ENCODE measurements at regions not wholly inside any gene's neighbourhood (a gene's known extent, or its start where the extent isn't known, plus 50 kb on each side); places are given as distances from the start of the nearest gene placed in this dataset.

GRCh38 chr1:232555494-232556210, 74.3 kb downstream of the SIPA1L2 start:
- H3K36me3 ChIP-seq, result no peaks in the 10 kb centered on the region
- no peak overlapping the region for H3K4me3 ChIP-seq (replicated peaks in 1 of 3)
- intact Hi-C loops (cut with DNase I), result no loop called here
- no peak for TF ChIP-seq CTCF (IDR thresholded peaks at IDR 0.05)
- peaks cover 0 to 24% of the 10 kb centered on the region in 2 donors for H3K4me1 ChIP-seq
- WGBS, 2 donors, result 83 to 89% methylated on average over 2 of the region's 2 CpGs
- no peaks in the 10 kb centered on the region for H3K9me3 ChIP-seq
- DNase-seq, result no peak
- H3K27me3 ChIP-seq, result no peaks in the 10 kb centered on the region
- H3K27ac ChIP-seq, result no peak overlapping the region

GRCh38 chr1:232554409-232554808, 75.5 kb downstream of the SIPA1L2 start:
- Histone ChIP-seq H3K4me3 (replicated peaks in 1 of 3) (no peak overlapping the region), H3K27me3 (no peaks in the 10 kb centered on the region), H3K27ac (no peak overlapping the region), H3K36me3 (no peaks in the 10 kb centered on the region), H3K9me3 (no peaks in the 10 kb centered on the region), H3K4me1 (peaks cover 0 to 24% of the 10 kb centered on the region in 2 donors)
- WGBS, 2 donors, result 68 to 71% methylated on average over 6 of the region's 6 CpGs
- no peak for TF ChIP-seq POLR2A (IDR thresholded peaks at IDR 0.05)
- no peak for TF ChIP-seq CTCF (IDR thresholded peaks at IDR 0.05)
- no peak for DNase-seq
- intact Hi-C loops (cut with DNase I), result no loop called here

GRCh38 chr1:232553809-232554208, 76.1 kb downstream of the SIPA1L2 start:
- Histone ChIP-seq H3K27me3 (no peaks in the 10 kb centered on the region), H3K4me3 (replicated peaks in 1 of 3) (no peak overlapping the region), H3K27ac (no peak overlapping the region), H3K9me3 (no peaks in the 10 kb centered on the region), H3K36me3 (no peaks in the 10 kb centered on the region), H3K4me1 (peaks cover 0 to 24% of the 10 kb centered on the region in 2 donors)
- intact Hi-C loops (cut with DNase I), result no loop called here
- TF ChIP-seq POLR2A (IDR thresholded peaks at IDR 0.05), result no peak
- no peak for TF ChIP-seq CTCF (IDR thresholded peaks at IDR 0.05)
- DNase-seq, result no peak

- Histone ChIP-seq H3K27ac (no peak overlapping the region), H3K9me3 (no peaks in the 10 kb centered on the region), H3K4me1 (peaks cover 0 to 24% of the 10 kb centered on the region in 2 donors), H3K4me3 (replicated peaks in 1 of 3) (no peak overlapping the region), H3K36me3 (no peaks in the 10 kb centered on the region), H3K27me3 (no peaks in the 10 kb centered on the region)
- WGBS, 2 donors, result 71 to 75% methylated on average over 12 of the region's 12 CpGs
- DNase-seq, result peak; percentile 20 to 33
- TF ChIP-seq CTCF (IDR thresholded peaks at IDR 0.05) (no peak), POLR2A (IDR thresholded peaks at IDR 0.05) (no peak)
- intact Hi-C loops (cut with DNase I), result no loop called here
These were observed 76.7 kb downstream of the SIPA1L2 start for GRCh38 chr1:232553050-232553754.

- no peak for TF ChIP-seq CTCF (IDR thresholded peaks at IDR 0.05)
- no peak for TF ChIP-seq POLR2A (IDR thresholded peaks at IDR 0.05)
- no peak for DNase-seq
- Histone ChIP-seq H3K36me3 (no peaks in the 10 kb centered on the region), H3K27ac (no peak overlapping the region), H3K4me3 (replicated peaks in 1 of 3) (no peak overlapping the region), H3K4me1 (peaks cover 0 to 24% of the 10 kb centered on the region in 2 donors), H3K27me3 (no peaks in the 10 kb centered on the region), H3K9me3 (no peaks in the 10 kb centered on the region)
- 87 to 88% methylated on average over 7 of the region's 7 CpGs for WGBS, 2 donors
- intact Hi-C loops (cut with DNase I), result no loop called here
These were observed 78.5 kb downstream of the SIPA1L2 start for GRCh38 chr1:232551386-232551785.
